ENCODE measurements at regions not wholly inside any gene's neighbourhood (a gene's known extent, or its start where the extent isn't known, plus 50 kb on each side); places are given as distances from the start of the nearest gene placed in this dataset.

GRCh38 chr18:29307982-29308381, 1131.1 kb upstream of the CDH2 start:
- TF ChIP-seq CTCF (conservative IDR thresholded peaks at IDR 0.05 in 1 of 2, IDR thresholded peaks at IDR 0.05 in 1 of 2; ENCODE audit: low read depth in 1 of 2, low read length in 2 of 2): no peak
- no peak for TF ChIP-seq EZH2 (IDR thresholded peaks at IDR 0.05; ENCODE audit: low read length, missing control alignments)

Data from fibroblast of lung (primary cell).